ENCODE measurements at regions not wholly inside any gene's neighbourhood (a gene's known extent, or its start where the extent isn't known, plus 50 kb on each side); places are given as distances from the start of the nearest gene placed in this dataset.

DNA sequence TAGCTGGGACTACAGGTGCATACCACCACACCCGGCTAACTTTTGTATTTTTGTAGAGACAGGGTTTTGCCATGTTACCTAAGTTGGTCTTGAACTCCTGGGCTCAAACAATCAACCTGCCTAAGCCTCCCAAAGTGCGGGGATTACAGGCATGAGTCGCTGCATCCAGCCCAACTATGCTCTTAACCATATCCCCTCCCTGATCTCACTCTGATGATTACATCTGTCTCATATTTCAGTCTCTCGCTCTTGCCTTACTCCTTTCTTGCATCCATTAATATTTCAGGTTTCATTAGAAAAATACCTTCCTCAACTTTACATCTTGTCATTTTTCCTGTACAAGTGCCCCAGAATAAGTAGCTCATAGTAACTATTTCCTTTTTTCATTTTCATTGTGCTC lies 61.0 kb upstream of the BASP1 start:
- TF ChIP-seq, protein P1, sequence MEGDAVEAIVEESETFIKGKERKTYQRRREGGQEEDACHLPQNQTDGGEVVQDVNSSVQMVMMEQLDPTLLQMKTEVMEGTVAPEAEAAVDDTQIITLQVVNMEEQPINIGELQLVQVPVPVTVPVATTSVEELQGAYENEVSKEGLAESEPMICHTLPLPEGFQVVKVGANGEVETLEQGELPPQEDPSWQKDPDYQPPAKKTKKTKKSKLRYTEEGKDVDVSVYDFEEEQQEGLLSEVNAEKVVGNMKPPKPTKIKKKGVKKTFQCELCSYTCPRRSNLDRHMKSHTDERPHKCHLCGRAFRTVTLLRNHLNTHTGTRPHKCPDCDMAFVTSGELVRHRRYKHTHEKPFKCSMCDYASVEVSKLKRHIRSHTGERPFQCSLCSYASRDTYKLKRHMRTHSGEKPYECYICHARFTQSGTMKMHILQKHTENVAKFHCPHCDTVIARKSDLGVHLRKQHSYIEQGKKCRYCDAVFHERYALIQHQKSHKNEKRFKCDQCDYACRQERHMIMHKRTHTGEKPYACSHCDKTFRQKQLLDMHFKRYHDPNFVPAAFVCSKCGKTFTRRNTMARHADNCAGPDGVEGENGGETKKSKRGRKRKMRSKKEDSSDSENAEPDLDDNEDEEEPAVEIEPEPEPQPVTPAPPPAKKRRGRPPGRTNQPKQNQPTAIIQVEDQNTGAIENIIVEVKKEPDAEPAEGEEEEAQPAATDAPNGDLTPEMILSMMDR (IDR thresholded peaks at IDR 0.05; ENCODE audit: low read depth, low read length, missing control alignments): no peak
- no peak for DNase-seq (ENCODE audit: low read depth)
- H3K4me3 ChIP-seq (ENCODE audit: low read depth, low read length): no peak overlapping the region

DNA sequence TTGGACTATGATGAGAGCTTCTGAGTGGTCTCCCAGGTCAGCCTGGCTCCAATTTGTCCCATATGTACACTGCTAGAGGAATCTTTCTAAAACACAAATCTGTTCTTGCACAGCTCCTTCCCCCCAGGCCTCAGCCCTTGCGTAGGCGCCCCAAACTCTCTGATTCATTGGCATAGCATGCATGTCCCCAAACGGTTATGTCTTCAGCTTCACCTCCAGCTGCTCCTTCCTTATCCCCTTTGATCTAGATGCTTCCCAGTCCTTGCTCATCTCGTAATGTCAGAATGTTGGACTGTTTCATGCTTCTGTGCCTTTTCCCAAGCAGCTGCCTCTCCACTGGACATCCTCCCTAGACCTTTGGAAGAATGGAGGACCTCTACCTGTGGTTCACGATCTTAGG lies 60.1 kb upstream of the BASP1 start:
- TF ChIP-seq, protein P1 (IDR thresholded peaks at IDR 0.05; ENCODE audit: low read depth, low read length, missing control alignments): no peak
- H3K4me3 ChIP-seq (ENCODE audit: low read depth, low read length): no peak overlapping the region
- DNase-seq (ENCODE audit: low read depth): no peak

DNA sequence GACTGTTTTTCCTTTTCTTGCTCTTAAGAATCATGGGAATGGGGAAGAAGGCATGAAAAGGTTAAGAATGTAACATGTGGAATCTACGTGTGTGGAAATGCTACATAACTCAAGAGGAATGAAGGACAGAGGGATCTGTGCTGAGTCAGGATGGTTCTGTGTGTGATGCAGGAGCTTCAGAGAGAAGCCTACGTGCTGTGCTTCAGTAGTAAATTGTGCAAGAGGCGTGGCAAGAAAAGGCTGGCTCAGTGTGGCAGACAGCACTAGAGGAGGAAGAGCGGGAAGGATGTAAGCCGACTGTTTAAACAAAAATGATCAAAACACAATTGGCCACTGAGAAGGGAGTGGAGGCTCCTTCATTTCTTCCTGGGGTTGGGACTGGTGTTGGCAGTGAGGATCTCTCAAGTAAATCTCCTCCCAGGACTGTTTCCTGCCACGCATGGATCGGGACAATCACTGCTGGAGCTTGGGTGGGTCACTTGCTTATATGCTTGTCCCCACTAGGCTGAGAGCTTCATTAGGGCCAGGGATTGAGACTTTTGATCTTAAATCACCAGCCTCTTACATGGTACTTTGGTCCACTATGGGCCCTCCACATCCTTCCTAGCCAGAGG lies 59.4 kb upstream of the BASP1 start:
- TF ChIP-seq, protein P1 (IDR thresholded peaks at IDR 0.05; ENCODE audit: low read depth, low read length, missing control alignments): no peak
- H3K4me3 ChIP-seq (ENCODE audit: low read depth, low read length): no peak overlapping the region
- DNase-seq (ENCODE audit: low read depth): no peak

DNA sequence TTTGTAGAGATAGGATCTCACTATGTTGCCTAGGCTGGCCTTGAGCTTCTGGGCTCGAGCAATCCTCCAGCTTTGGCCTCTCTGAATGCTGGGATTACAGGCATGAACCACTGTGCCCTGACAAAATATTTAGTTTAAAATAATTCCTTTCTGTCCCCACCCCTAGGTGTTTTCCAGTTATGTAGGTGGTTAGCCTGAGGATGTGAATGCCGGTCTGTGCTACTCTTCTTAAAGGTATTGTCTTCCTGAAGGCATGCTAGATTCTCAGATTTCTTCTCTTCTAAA lies 56.7 kb upstream of the BASP1 start:
- TF ChIP-seq, protein P1 (IDR thresholded peaks at IDR 0.05; ENCODE audit: low read depth, low read length, missing control alignments): no peak
- DNase-seq (ENCODE audit: low read depth): no peak
- no peak overlapping the region for H3K4me3 ChIP-seq (ENCODE audit: low read depth, low read length)

DNA sequence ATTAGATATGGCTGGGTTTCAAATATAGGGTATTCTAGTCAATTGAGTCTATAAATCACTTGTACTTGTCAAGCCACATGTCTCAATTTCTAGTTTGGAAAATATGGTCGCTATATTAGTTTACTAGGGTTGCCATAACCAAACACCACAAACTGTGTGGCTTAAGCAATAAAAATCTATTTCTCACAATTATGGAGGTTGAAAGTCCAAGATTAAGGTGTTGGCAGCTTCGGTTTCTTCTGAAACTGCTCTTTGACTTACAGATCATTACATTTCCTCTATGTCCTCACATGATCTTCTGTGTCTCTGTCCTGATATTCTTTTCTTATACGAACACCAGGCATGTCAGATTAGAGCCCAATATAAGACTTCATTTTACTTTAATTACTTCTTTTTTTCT lies 55.8 kb upstream of the BASP1 start:
- H3K4me3 ChIP-seq (ENCODE audit: low read depth, low read length): no peak overlapping the region
- TF ChIP-seq, protein P1 (IDR thresholded peaks at IDR 0.05; ENCODE audit: low read depth, low read length, missing control alignments): no peak
- no peak for DNase-seq (ENCODE audit: low read depth)

DNA sequence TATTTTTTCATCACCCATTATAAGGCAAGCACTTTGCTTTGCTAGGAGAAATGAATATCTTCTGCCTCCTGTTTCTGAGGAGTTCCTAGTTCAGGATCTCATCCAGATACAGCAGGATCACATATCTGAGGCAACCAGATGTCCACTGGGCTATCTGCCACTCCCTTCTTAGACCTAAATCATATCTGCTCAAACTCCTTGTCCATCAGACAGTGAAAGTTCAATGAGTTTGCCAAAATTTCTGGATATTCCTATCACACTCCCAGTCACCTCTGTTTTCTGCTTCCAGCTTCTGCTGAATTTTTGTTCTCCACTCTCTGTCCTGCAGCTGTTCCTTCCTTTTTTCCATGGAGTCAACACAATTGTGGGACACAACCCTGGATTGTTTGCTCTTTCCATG lies 54.2 kb upstream of the BASP1 start:
- no peak overlapping the region for H3K4me3 ChIP-seq (ENCODE audit: low read depth, low read length)
- DNase-seq (ENCODE audit: low read depth): no peak
- TF ChIP-seq, protein P1 (IDR thresholded peaks at IDR 0.05; ENCODE audit: low read depth, low read length, missing control alignments): no peak

DNA sequence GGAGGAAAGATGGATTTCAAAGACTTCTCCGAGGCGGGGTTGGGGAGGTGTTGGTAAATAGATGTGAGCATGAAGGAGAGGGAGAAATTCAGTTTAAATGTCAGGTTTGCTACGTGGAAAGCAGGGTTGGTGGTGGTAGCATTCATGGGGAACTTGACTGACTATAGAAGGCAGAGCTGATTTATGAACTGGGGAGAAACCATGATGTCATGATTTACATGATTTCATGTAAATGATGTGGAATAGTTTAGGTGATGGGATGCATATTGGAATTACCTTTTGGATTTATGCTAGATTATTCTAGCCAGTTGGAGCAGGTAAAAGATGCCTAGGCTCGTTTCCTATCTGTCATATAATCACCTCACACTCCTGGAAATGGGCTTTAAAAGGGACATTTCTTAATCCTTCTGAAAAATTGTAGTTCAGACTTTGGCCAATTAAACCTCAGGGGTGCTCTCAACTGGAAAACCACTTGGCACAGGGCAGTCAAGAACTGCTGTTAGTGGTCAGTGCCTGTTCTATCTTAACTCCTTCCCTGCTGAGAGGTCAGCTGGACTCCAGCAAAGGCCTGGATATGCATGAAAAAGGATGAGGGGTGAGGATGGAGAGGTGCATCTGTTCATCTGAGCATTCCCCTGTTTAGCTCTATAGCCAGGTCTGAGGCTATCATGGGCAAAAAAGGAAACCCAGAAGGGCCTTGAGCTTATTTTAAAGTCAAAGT lies 50.1 kb upstream of the BASP1 start:
- TF ChIP-seq, protein P1 (IDR thresholded peaks at IDR 0.05; ENCODE audit: low read depth, low read length, missing control alignments): no peak
- DNase-seq (ENCODE audit: low read depth): no peak
- H3K4me3 ChIP-seq (ENCODE audit: low read depth, low read length): no peak overlapping the region

Data from GM12864 (cell line).